ENCODE measurements at regions not wholly inside any gene's neighbourhood (a gene's known extent, or its start where the extent isn't known, plus 50 kb on each side); places are given as distances from the start of the nearest gene placed in this dataset.

- DNase-seq = no peak
Measured at GRCh38 chr18:42561521-42561920, 554.0 kb downstream of the RIT2 start.

GRCh38 chr18:42563995-42564394 is 551.5 kb downstream of the RIT2 start:
- no peak for DNase-seq

GRCh38 chr18:42564761-42565160 is 550.7 kb downstream of the RIT2 start:
- DNase-seq = no peak

- no peak for DNase-seq
Measured at GRCh38 chr18:42568773-42569172, 546.7 kb downstream of the RIT2 start.

GRCh38 chr18:42574871-42575270 is 540.6 kb downstream of the RIT2 start:
- DNase-seq = no peak

- no peak for DNase-seq
Measured at GRCh38 chr18:42576124-42576523, 539.4 kb downstream of the RIT2 start.

- DNase-seq = no peak
Measured at GRCh38 chr18:42578792-42579191, 536.7 kb downstream of the RIT2 start.

- no peak for DNase-seq
Measured at GRCh38 chr18:42582266-42582665, 533.2 kb downstream of the RIT2 start.

- no peak for DNase-seq
Measured at GRCh38 chr18:42583283-42583731, 532.2 kb downstream of the RIT2 start.

- no peak for DNase-seq
Measured at GRCh38 chr18:42586601-42587000, 528.9 kb downstream of the RIT2 start.

- no peak for DNase-seq
Measured at GRCh38 chr18:42588786-42589185, 526.7 kb downstream of the RIT2 start.

- DNase-seq = no peak
Measured at GRCh38 chr18:42604820-42605219, 510.7 kb downstream of the RIT2 start.

- DNase-seq = no peak
Measured at GRCh38 chr18:42606886-42607495, 508.5 kb downstream of the RIT2 start.

- no peak for DNase-seq
Measured at GRCh38 chr18:42611134-42611533, 504.4 kb downstream of the RIT2 start.

GRCh38 chr18:42614619-42615293 is 500.7 kb downstream of the RIT2 start:
- DNase-seq = no peak

GRCh38 chr18:42617221-42617620 is 498.3 kb downstream of the RIT2 start:
- DNase-seq = no peak

GRCh38 chr18:42619771-42620170 is 495.7 kb downstream of the RIT2 start:
- no peak for DNase-seq

GRCh38 chr18:42620657-42621056 is 494.8 kb downstream of the RIT2 start:
- no peak for DNase-seq

- DNase-seq = no peak
Measured at GRCh38 chr18:42623935-42624334, 491.6 kb downstream of the RIT2 start.

- no peak for DNase-seq
Measured at GRCh38 chr18:42632801-42633200, 482.7 kb downstream of the RIT2 start.

- no peak for DNase-seq
Measured at GRCh38 chr18:42635378-42636048, 480.0 kb downstream of the RIT2 start.

GRCh38 chr18:42636309-42636708 is 479.2 kb downstream of the RIT2 start:
- no peak for DNase-seq

- DNase-seq = no peak
Measured at GRCh38 chr18:42640160-42640559, 475.3 kb downstream of the RIT2 start.

GRCh38 chr18:42641996-42642395 is 473.5 kb downstream of the RIT2 start:
- DNase-seq = no peak

Data from activated naive CD4-positive, alpha-beta T cell treated with anti-CD3 and anti-CD28 coated beads, Interleukin-2, amount 50 U/mL, for 16 hours (primary cell).